PFSK-1 (cell line): ENCODE measurements at regions not wholly inside any gene's neighbourhood (a gene's known extent, or its start where the extent isn't known, plus 50 kb on each side); places are given as distances from the start of the nearest gene placed in this dataset.

Experiments used
- FOXP2 ChIP-seq: optimal IDR thresholded peaks from 2 replicates; pipeline ENCODE3; 2011; ENCODE audit warnings: borderline replicate concordance, control low read depth, inconsistent platforms; ENCODE audit not compliant: insufficient read depth; ENCODE audit errors: extremely low read length, extremely low read depth
- POLR2AphosphoS5 ChIP-seq: IDR thresholded peaks from 2 replicates; pipeline ENCODE4 v1.6.1; 2012; ENCODE audit warnings: low read depth, mild to moderate bottlenecking, control low read depth, low read length, moderate library complexity
- REST ChIP-seq, 2 experiments: IDR thresholded peaks; 2 replicates each; pipeline versions ENCODE4 v1.6.1 to v1.8.0; 2011 to 2012; ENCODE audit warnings: low read depth in 2 of 2, low read length in 2 of 2, control low read depth in 1 of 2, inconsistent platforms in 1 of 2, mild to moderate bottlenecking in 1 of 2, moderate library complexity in 1 of 2; ENCODE audit not compliant: insufficient read depth in 1 of 2
- SIN3A ChIP-seq: IDR thresholded peaks from 2 replicates; pipeline ENCODE4 v1.6.1; 2012; ENCODE audit warnings: mild to moderate bottlenecking, low read length, moderate library complexity, borderline replicate concordance; ENCODE audit not compliant: insufficient read depth
- TAF1 ChIP-seq: IDR thresholded peaks from 2 replicates; pipeline ENCODE4 v1.6.1; 2012; ENCODE audit warnings: low read length, control low read depth, borderline replicate concordance; ENCODE audit not compliant: insufficient read depth

- TF ChIP-seq POLR2AphosphoS5 (no peak), FOXP2 (no peak), SIN3A (no peak), REST (IDR thresholded peaks at IDR 0.05; ENCODE audit: insufficient read depth in 1 of 2, low read depth in 2 of 2, low read length in 2 of 2) (no peak), TAF1 (no peak)
These were observed 576.2 kb upstream of the TBX3 start for GRCh38 chr12:115259968-115260747.
